Prostate gland (tissue), 2 donors: ENCODE measurements at regions not wholly inside any gene's neighbourhood (a gene's known extent, or its start where the extent isn't known, plus 50 kb on each side); places are given as distances from the start of the nearest gene placed in this dataset.

Experiments
- DNase-seq: peaks from one replicate; pipeline ENCODE4 v3.0.0-alpha.2; 2019; ENCODE audit warnings: low spot score
- H3K27ac ChIP-seq, 2 donors: fragments of 200-600 bp; sonication (generic); 2 replicates each; pipeline ENCODE4 v1.5.1; 2017 to 2019
- H3K27me3 ChIP-seq: fragments of 200-600 bp; sonication (generic); replicated peaks from 2 replicates; pipeline ENCODE4 v1.5.1; 2019; ENCODE audit not compliant: insufficient read depth
- H3K36me3 ChIP-seq, 2 donors: fragments of 200-600 bp; sonication (generic); 1 replicate in 1 of 2; 2 replicates in 1 of 2; pipeline versions ENCODE4 v1.5.1 to v1.8.1; 2017 to 2019
- H3K4me1 ChIP-seq: fragments of 200-600 bp; sonication (generic); replicated peaks from 2 replicates; pipeline ENCODE4 v1.5.1; 2019
- H3K4me3 ChIP-seq, 2 donors: fragments of 200-600 bp; sonication (generic); 2 replicates each; pipeline ENCODE4 v1.5.1; 2017 to 2019
- H3K9me3 ChIP-seq: fragments of 200-600 bp; sonication (generic); 2 replicates; pipeline ENCODE4 v1.5.1; 2017
- CTCF ChIP-seq, 4 experiments: fragments of 200-600 bp in 2 of 4; fragments of 450-650 bp in 2 of 4; sonication (generic) in 2 of 4; IDR thresholded peaks; 1 replicate in 3 of 4; 2 replicates in 1 of 4; pipeline ENCODE4 v1.5.1; 2016 to 2019; ENCODE audit warnings: antibody characterized with exemption in 4 of 4, mild to moderate bottlenecking in 2 of 4, moderate library complexity in 2 of 4
- POLR2A ChIP-seq: fragments of 450-650 bp; IDR thresholded peaks from one replicate; pipeline ENCODE4 v1.6.1; 2016; ENCODE audit warnings: antibody characterized with exemption, mild to moderate bottlenecking
- POLR2AphosphoS5 ChIP-seq: sonication (generic); formaldehyde crosslinking; IDR thresholded peaks from one replicate; pipeline ENCODE4 v1.6.1; 2017; ENCODE audit warnings: antibody characterized with exemption
- WGBS: methylation state at CpG from one replicate; pipeline ENCODE4 v1.1.5; 2018; 5-methylcytosine and 5-hydroxymethylcytosine counted together
- intact Hi-C: fragments of 100-400 bp; cut with DNase I; formaldehyde crosslinking; loops from one replicate; pipeline ENCODE4 v1.14.2; 2022

- WGBS: 89% methylated on average over 4 of the region's 4 CpGs
- no peak overlapping the region for H3K4me3 ChIP-seq
- H3K27me3 ChIP-seq: no peaks in the 10 kb centered on the region
- DNase-seq: no peak
- intact Hi-C loops: no loop called here
- no peaks in the 10 kb centered on the region for H3K4me1 ChIP-seq
- H3K27ac ChIP-seq: no peak overlapping the region
- no peaks in the 10 kb centered on the region for H3K9me3 ChIP-seq
- no peak for TF ChIP-seq CTCF (IDR thresholded peaks at IDR 0.05)
- no peak for TF ChIP-seq POLR2AphosphoS5
- no peak for TF ChIP-seq POLR2A
- no peaks in the 10 kb centered on the region for H3K36me3 ChIP-seq
Measured at GRCh38 chr19:16012552-16012951, 63.7 kb upstream of the TPM4 start.

GRCh38 chr19:16013181-16013850, 63.0 kb upstream of the TPM4 start:
- no peak for DNase-seq
- H3K4me1 ChIP-seq: no peaks in the 10 kb centered on the region

GRCh38 chr19:16013851-16014840, 62.1 kb upstream of the TPM4 start:
- DNase-seq: no peak
- 93% methylated on average over 31 of the region's 31 CpGs for WGBS
- H3K27me3 ChIP-seq: no peaks in the 10 kb centered on the region
- no peaks in the 10 kb centered on the region for H3K9me3 ChIP-seq
- TF ChIP-seq POLR2A (no peak), CTCF (IDR thresholded peaks at IDR 0.05) (no peak), POLR2AphosphoS5 (no peak)
- intact Hi-C loops: no loop called here
- H3K36me3 ChIP-seq: no peaks in the 10 kb centered on the region
- H3K4me1 ChIP-seq: no peaks in the 10 kb centered on the region
- H3K4me3 ChIP-seq: no peak overlapping the region
- H3K27ac ChIP-seq: no peak overlapping the region

More at GRCh38 chr19:16013181-16013850, 63.0 kb upstream of the TPM4 start:
- intact Hi-C loops: no loop called here
- Histone ChIP-seq H3K9me3 (no peaks in the 10 kb centered on the region), H3K27ac (no peak overlapping the region), H3K36me3 (no peaks in the 10 kb centered on the region), H3K27me3 (no peaks in the 10 kb centered on the region), H3K4me3 (no peak overlapping the region)
- TF ChIP-seq CTCF (IDR thresholded peaks at IDR 0.05): no peak
- TF ChIP-seq POLR2A: no peak
- no peak for TF ChIP-seq POLR2AphosphoS5
- WGBS: 94% methylated on average over 11 of the region's 11 CpGs

GRCh38 chr19:16014923-16015804, 61.1 kb upstream of the TPM4 start:
- no peak for TF ChIP-seq POLR2A
- no peak for TF ChIP-seq POLR2AphosphoS5
- no peak for TF ChIP-seq CTCF (IDR thresholded peaks at IDR 0.05)
- WGBS: 92% methylated on average over 19 of the region's 19 CpGs
- no peaks in the 10 kb centered on the region for H3K27me3 ChIP-seq
- no peak overlapping the region for H3K27ac ChIP-seq
- H3K4me1 ChIP-seq: no peaks in the 10 kb centered on the region
- no peaks in the 10 kb centered on the region for H3K36me3 ChIP-seq
- H3K4me3 ChIP-seq: no peak overlapping the region
- intact Hi-C loops: no loop called here
- no peak for DNase-seq
- H3K9me3 ChIP-seq: no peaks in the 10 kb centered on the region
